ENCODE measurements at regions not wholly inside any gene's neighbourhood (a gene's known extent, or its start where the extent isn't known, plus 50 kb on each side); places are given as distances from the start of the nearest gene placed in this dataset.

- TF ChIP-seq CTCF (IDR thresholded peaks at IDR 0.05; ENCODE audit: low read depth, low read length) (no peak), EZH2phosphoT487 (IDR thresholded peaks at IDR 0.05; ENCODE audit: low read depth) (no peak)
Measured at GRCh38 chr2:41913311-41913710, 134.5 kb upstream of the PKDCC start.
